Activated naive CD8-positive, alpha-beta T cell (primary cell): ENCODE measurements at regions not wholly inside any gene's neighbourhood (a gene's known extent, or its start where the extent isn't known, plus 50 kb on each side); places are given as distances from the start of the nearest gene placed in this dataset.
"Not testable (repeated sequence)": the region's sequence is repeated elsewhere in the genome, so short reads cannot be mapped to it uniquely, and the experiment has no call there.

Experiments used
- H3K27ac Mint-ChIP-seq: one replicate; pipeline ENCODE4 v1.8.0; 2021; ENCODE audit warnings: mixed read lengths
- H3K27me3 Mint-ChIP-seq: one replicate; pipeline ENCODE4 v1.8.0; 2021; ENCODE audit warnings: mixed read lengths
- H3K36me3 Mint-ChIP-seq: one replicate; pipeline ENCODE4 v1.8.0; 2021; ENCODE audit warnings: mixed read lengths
- H3K4me1 Mint-ChIP-seq: one replicate; pipeline ENCODE4 v1.8.0; 2021; ENCODE audit warnings: low read depth, mixed read lengths
- H3K4me3 Mint-ChIP-seq: one replicate; pipeline ENCODE4 v1.8.0; 2021; ENCODE audit warnings: mild to moderate bottlenecking, mixed read lengths
- H3K9me3 Mint-ChIP-seq: one replicate; pipeline ENCODE4 v1.8.0; 2021; ENCODE audit warnings: low read depth, mixed read lengths

DNA sequence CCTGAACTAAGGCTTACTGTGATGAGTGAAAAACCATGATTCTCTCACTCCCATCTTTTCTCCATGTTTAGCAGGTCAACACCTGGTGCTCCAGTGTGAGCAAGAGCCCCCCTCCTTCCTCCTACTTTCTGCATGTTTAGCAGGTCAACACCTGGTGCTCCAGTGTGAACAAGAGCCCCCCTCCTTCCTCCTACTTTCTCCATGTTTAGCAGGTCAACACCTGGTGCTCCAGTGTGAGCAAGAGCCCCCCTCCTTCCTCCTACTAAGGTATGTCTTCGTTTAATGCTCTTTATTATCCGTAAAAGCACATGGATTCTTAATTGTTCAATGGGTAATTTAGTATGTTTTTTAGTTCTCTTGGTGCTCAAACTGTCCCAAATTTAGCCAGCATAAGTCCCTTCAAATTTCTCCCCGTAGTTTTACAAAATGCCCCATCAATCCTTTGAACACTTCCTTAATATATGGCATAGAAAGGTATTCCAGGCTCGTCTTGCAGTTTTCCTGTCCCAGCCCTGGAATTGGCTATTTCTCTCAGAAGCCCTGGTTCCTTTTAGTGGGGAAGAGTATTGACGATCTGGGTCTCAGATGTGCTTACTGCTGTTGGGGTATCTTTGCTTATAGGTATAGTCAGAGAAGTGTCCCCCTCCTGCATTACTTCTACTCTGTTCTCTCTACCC, 760.8 kb upstream of the TPTE start:
- H3K9me3 Mint-ChIP-seq, result no peaks in the 10 kb centered on the region
- no peaks in the 10 kb centered on the region for H3K27me3 Mint-ChIP-seq
- no peak overlapping the region for H3K4me3 Mint-ChIP-seq
- H3K4me1 Mint-ChIP-seq, result no peaks in the 10 kb centered on the region
- H3K27ac Mint-ChIP-seq, result no peak overlapping the region
- H3K36me3 Mint-ChIP-seq, result no peaks in the 10 kb centered on the region

GRCh38 chr21:9763306-9763705, 758.1 kb upstream of the TPTE start:
- no peak overlapping the region for H3K4me3 Mint-ChIP-seq
- H3K27me3 Mint-ChIP-seq, result no peaks in the 10 kb centered on the region
- H3K27ac Mint-ChIP-seq, result no peak overlapping the region
- no peaks in the 10 kb centered on the region for H3K36me3 Mint-ChIP-seq
- H3K9me3 Mint-ChIP-seq, result no peaks in the 10 kb centered on the region
- H3K4me1 Mint-ChIP-seq, result no peaks in the 10 kb centered on the region

- H3K9me3 Mint-ChIP-seq, result no peaks in the 10 kb centered on the region
- H3K4me1 Mint-ChIP-seq, result no peaks in the 10 kb centered on the region
- no peaks in the 10 kb centered on the region for H3K27me3 Mint-ChIP-seq
- no peak overlapping the region for H3K27ac Mint-ChIP-seq
- no peak overlapping the region for H3K4me3 Mint-ChIP-seq
- no peaks in the 10 kb centered on the region for H3K36me3 Mint-ChIP-seq
Measured at GRCh38 chr21:9763807-9764206, 757.6 kb upstream of the TPTE start.

GRCh38 chr21:9764294-9764693, 757.1 kb upstream of the TPTE start:
- H3K9me3 Mint-ChIP-seq, H3K27me3 Mint-ChIP-seq, H3K4me3 Mint-ChIP-seq, H3K4me1 Mint-ChIP-seq, H3K27ac Mint-ChIP-seq, H3K36me3 Mint-ChIP-seq: not testable (repeated sequence)

GRCh38 chr21:9765538-9765937, 755.8 kb upstream of the TPTE start:
- not testable (repeated sequence) for H3K4me1 Mint-ChIP-seq, H3K27ac Mint-ChIP-seq, H3K9me3 Mint-ChIP-seq, H3K27me3 Mint-ChIP-seq, H3K36me3 Mint-ChIP-seq, H3K4me3 Mint-ChIP-seq

- not testable (repeated sequence) for H3K4me1 Mint-ChIP-seq, H3K36me3 Mint-ChIP-seq, H3K27me3 Mint-ChIP-seq, H3K27ac Mint-ChIP-seq, H3K4me3 Mint-ChIP-seq, H3K9me3 Mint-ChIP-seq
Measured at GRCh38 chr21:9766890-9767591, 754.3 kb upstream of the TPTE start.

DNA sequence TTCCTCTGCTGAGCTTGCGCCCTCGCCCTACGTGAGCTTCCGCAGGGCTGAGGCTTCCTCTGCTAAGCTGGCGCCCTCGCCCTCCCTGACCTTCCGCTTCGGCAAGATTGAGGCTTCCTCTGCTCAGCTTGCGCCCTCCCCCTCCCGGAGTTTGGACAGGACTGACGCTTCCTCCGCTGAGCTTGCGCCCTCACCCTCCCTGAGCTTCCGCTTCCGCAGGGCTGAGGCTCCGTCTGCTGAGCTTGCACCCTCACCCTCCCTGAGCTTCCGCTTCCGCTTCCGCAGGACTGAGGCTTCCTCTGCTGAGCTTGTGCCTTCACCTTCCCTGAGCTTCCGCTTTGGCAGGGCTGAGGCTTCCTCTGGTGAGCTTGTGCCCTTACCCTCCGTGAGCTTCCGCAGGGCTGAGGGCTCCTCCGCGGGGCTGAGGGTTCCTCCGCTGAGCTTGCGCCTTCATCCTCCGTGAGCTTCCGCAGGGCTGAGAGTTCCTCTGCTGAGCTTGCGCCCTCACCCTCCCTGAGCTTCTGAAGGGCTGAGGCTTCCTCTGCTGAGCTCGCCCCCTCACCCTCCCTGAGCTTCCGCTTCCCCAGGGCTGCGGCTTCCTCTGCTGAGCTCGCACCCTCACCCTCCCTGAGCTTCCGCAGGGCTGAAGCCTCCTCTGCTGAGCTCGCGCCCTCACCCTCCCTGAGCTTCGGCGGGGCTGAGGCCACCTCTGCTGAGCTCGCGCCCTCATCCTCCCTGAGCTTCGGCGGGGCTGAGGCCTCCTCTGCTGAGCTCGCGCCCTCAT, 753.6 kb upstream of the TPTE start:
- H3K4me3 Mint-ChIP-seq, result no peak overlapping the region
- H3K9me3 Mint-ChIP-seq, result no peaks in the 10 kb centered on the region
- no peak overlapping the region for H3K27ac Mint-ChIP-seq
- H3K4me1 Mint-ChIP-seq, result no peaks in the 10 kb centered on the region
- H3K27me3 Mint-ChIP-seq, result no peaks in the 10 kb centered on the region
- no peaks in the 10 kb centered on the region for H3K36me3 Mint-ChIP-seq

DNA sequence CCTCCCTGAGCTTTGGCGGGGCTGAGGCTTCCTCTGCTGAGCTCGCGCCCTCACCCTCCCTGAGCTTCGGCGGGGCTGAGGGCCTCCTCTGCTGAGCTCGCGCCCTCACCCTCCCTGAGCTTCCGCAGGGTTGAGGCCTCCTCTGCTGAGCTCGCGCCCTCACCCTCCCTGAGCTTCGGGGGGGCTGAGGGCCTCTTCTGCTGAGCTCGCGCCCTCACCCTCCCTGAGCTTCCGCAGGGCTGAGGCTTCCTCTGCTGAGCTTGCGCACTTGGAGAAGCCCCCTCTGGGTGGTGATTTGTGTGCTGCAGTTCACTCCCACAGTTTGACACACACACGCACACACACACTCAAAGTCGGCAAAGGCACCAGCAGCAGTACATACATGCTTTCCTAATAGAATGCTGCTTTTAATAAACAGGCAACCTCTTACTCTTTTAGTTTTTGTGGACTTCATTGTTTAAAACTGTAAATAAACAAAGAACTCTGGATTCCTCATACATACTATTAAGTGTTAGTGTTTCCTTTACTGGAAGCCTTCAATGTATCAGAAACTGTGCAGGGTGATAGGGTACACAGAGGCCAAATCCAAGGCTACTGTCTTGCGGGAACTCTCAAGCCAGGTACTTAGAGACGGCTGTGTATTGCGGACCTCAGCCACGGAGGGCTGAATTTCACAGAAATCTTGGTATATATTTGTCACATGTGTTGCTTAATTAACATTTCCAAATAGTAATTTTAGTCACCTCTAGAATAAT, 752.8 kb upstream of the TPTE start:
- not testable (repeated sequence) for H3K9me3 Mint-ChIP-seq, H3K4me1 Mint-ChIP-seq, H3K36me3 Mint-ChIP-seq

GRCh38 chr21:9769131-9769498, 752.3 kb upstream of the TPTE start:
- H3K4me1 Mint-ChIP-seq, H3K36me3 Mint-ChIP-seq, H3K4me3 Mint-ChIP-seq, H3K9me3 Mint-ChIP-seq, H3K27ac Mint-ChIP-seq, H3K27me3 Mint-ChIP-seq: not testable (repeated sequence)

More for the DNA sequence above, 752.8 kb upstream of the TPTE start:
- H3K4me3 Mint-ChIP-seq, H3K27ac Mint-ChIP-seq, H3K27me3 Mint-ChIP-seq: not testable (repeated sequence)

DNA sequence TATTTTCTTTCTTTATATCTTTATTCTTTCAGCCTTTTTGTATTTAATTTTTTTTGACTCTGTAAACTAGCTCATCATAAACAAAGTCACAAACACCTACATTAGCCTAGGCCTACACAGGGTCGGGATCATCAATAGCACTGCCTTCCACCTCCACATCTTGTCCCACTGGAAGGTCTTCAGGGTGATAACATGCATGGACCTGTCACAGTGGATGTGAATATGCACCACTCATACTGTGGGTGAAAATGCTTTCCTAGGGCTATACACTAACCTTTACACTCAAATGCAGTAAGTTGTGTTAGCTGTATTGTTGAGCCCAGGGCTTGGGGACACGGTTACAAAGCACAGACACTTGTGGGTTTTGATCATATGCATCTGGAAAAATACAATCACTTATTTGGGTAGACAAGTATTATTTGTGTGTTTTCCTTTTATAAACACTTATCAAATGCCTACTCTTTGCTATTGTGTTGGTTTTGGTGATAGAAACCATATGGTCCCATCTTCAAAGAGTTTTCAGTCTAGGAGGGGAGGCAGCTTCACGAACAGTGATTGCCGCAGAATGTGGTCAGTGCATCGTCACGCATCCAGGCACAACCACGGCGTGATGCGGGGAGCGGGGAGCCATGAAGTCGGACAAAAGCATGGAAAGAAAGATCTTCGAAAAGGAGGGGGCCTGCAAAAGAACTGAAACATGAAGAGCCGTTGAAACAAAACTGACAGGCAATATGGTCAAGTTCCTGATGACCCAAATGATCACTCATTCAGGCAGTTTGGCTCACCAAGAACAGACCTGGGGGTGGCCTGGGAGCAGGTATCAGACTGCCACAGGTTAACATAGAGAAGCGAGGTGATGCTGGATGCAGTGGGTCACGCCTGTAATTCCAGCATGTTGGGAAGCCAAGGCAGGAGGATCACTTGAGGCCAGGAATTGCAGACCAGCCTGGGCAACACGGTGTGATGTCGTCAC, 751.4 kb upstream of the TPTE start:
- not testable (repeated sequence) for H3K27ac Mint-ChIP-seq, H3K4me3 Mint-ChIP-seq, H3K36me3 Mint-ChIP-seq, H3K9me3 Mint-ChIP-seq, H3K27me3 Mint-ChIP-seq, H3K4me1 Mint-ChIP-seq

DNA sequence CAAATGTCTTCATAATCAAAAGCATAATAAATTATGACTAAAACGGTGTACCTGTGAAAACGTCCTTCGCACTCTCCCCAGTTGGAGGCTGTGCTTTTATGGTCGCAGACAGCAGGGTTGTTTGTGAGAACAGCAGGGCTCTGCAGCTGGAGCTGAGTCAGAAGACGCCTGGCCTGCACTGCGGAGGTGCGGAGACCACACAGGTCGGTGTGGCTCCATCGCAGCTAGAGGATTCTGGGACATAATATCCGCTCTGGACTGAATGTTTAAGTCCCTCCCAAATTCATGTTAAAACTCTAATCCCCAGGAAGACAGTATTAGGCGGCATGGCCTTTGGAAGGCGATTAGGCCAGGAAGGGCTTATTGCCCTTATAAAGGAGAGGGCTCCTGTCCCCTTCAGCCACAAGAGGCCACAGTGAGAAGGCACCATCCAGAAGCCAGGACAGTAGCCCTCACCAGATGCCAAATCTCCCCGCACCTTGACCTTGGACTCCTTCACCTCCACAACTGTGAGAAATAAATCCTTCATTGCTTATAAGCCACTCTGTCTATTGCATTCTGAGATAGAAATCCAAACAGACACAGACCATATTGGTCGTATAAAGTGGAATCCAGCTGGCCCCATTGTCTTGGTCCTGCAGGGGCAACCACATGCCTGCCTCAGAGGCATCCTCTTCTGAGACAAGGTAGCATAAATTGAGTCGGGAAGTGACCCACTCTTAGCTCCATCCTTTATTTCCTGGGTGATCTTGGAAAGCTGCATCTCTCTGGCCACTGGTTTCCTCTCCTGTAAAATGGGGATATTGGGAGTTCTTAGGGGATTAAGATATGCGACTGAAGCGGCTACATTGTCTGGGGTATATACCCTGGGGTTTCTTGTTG, 749.7 kb upstream of the TPTE start:
- H3K4me1 Mint-ChIP-seq, H3K4me3 Mint-ChIP-seq, H3K27me3 Mint-ChIP-seq, H3K36me3 Mint-ChIP-seq, H3K27ac Mint-ChIP-seq: not testable (repeated sequence)
- H3K9me3 Mint-ChIP-seq, result peaks cover 19% of the 10 kb centered on the region

- Mint-ChIP-seq H3K27me3 (no peaks in the 10 kb centered on the region), H3K4me1 (no peaks in the 10 kb centered on the region), H3K27ac (no peak overlapping the region), H3K4me3 (no peak overlapping the region), H3K36me3 (peaks cover 3% of the 10 kb centered on the region), H3K9me3 (peaks cover 21% of the 10 kb centered on the region)
Measured at GRCh38 chr21:9772348-9772672, 749.1 kb upstream of the TPTE start.

DNA sequence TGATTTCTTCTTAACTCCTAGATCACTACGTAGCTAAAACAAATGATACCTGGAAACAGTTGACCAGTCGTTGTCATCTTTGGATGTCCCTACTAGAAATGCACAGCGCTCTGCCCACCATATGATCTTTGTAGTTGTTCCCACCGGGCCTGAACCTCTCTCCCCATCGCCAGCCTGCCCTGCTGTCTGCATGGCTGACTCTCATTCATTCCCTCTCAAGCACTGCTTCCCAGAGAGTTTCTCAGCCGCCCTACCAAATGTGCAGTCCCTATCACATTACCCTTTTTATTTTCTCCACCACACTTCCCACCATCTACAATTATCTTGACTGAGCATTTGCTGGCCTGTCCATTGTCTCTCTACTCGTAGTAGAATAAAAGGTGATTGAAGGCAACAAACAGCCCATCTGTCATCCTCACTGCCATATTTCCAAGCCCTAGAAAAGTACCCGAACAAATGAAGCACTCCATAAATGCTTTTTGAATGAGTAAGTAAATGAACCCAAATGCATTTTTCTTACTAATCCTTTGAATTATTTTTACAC, 748.4 kb upstream of the TPTE start:
- H3K27ac Mint-ChIP-seq, H3K36me3 Mint-ChIP-seq, H3K4me3 Mint-ChIP-seq, H3K27me3 Mint-ChIP-seq, H3K4me1 Mint-ChIP-seq: not testable (repeated sequence)
- peaks cover 25% of the 10 kb centered on the region for H3K9me3 Mint-ChIP-seq
